ENCODE measurements at regions not wholly inside any gene's neighbourhood (a gene's known extent, or its start where the extent isn't known, plus 50 kb on each side); places are given as distances from the start of the nearest gene placed in this dataset.

DNA sequence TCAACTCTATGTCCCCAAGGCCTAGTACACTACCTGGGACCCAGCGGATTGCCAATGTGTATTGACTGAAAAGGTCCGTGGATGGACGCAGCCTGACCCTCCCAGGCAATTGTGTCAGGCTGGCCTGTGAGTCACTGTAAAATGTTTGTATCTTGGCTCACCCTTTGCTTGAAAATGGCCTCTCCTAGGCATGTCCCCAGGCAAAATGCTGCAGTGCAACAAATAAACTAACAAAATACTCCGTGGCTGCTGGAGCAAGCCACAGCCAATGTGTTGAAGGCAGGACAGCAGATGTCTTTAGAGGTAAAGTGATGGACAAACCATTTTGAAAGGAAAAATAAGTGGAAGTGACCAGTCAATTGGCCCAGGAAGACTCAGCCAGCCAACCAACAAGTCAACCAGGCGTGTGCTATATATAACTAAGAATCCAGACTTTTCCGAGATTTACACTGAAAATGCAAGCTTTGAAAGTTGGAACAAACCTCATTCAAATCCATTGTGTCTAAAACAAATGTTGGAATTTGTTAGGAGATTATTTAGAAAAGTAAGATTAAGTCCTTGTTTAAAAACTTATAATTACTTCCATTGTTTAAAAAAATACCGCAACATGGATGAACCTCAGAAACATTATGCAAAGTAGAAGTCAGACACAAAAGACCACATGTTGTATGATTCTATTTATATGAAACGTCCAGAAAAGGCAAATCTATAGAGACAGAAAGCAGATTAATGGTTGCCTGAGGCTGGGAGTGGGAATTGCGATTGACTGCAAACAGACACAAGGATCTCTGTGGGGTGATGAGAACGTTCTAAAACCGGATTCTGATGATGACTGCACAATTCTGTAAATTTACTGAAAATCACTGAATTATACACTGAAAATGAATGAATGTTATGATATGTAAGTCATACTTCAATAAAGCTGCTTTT is 191.2 kb downstream of the TLE3 start:
- TF ChIP-seq, protein P1, sequence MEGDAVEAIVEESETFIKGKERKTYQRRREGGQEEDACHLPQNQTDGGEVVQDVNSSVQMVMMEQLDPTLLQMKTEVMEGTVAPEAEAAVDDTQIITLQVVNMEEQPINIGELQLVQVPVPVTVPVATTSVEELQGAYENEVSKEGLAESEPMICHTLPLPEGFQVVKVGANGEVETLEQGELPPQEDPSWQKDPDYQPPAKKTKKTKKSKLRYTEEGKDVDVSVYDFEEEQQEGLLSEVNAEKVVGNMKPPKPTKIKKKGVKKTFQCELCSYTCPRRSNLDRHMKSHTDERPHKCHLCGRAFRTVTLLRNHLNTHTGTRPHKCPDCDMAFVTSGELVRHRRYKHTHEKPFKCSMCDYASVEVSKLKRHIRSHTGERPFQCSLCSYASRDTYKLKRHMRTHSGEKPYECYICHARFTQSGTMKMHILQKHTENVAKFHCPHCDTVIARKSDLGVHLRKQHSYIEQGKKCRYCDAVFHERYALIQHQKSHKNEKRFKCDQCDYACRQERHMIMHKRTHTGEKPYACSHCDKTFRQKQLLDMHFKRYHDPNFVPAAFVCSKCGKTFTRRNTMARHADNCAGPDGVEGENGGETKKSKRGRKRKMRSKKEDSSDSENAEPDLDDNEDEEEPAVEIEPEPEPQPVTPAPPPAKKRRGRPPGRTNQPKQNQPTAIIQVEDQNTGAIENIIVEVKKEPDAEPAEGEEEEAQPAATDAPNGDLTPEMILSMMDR (IDR thresholded peaks at IDR 0.05; ENCODE audit: low read length) = no peak
- no peak for TF ChIP-seq EZH2 (optimal IDR thresholded peaks at IDR 0.05; ENCODE audit: low read depth, low read length)

All from MM.1S (cell line).